HG02610 (cell line): ENCODE measurements at regions not wholly inside any gene's neighbourhood (a gene's known extent, or its start where the extent isn't known, plus 50 kb on each side); places are given as distances from the start of the nearest gene placed in this dataset.
"Not testable (repeated sequence)": the region's sequence is repeated elsewhere in the genome, so short reads cannot be mapped to it uniquely, and the experiment has no call there.

ENCODE experiments used
- ATAC-seq: cut with Tn5 transposase; IDR thresholded peaks from one replicate; pipeline ENCODE4 v1.9.1; 2021; ENCODE audit warnings: mild to moderate bottlenecking, moderate library complexity; ENCODE audit not compliant: unreplicated experiment

GRCh38 chr2:194870974-194871535, 786.0 kb upstream of the SLC39A10 start:
- no peak for ATAC-seq

- peak; percentile 56 for ATAC-seq
These were observed 789.7 kb upstream of the SLC39A10 start for GRCh38 chr2:194867328-194867727.

GRCh38 chr2:194854941-194855340, 802.1 kb upstream of the SLC39A10 start:
- no peak for ATAC-seq

- no peak for ATAC-seq
These were observed 814.2 kb upstream of the SLC39A10 start for GRCh38 chr2:194842871-194843270.

- ATAC-seq = not testable (repeated sequence)
These were observed 822.7 kb upstream of the SLC39A10 start for GRCh38 chr2:194834371-194834770.

- no peak for ATAC-seq
These were observed 830.8 kb upstream of the SLC39A10 start for GRCh38 chr2:194826241-194826640.

- ATAC-seq = no peak
These were observed 832.6 kb upstream of the SLC39A10 start for GRCh38 chr2:194824450-194824849.

GRCh38 chr2:194822657-194823056, 834.4 kb upstream of the SLC39A10 start:
- ATAC-seq = no peak

GRCh38 chr2:194822097-194822496, 834.9 kb upstream of the SLC39A10 start:
- no peak for ATAC-seq

GRCh38 chr2:194819367-194819766, 837.7 kb upstream of the SLC39A10 start:
- no peak for ATAC-seq

GRCh38 chr2:194815475-194815874, 841.6 kb upstream of the SLC39A10 start:
- no peak for ATAC-seq

- ATAC-seq = no peak
These were observed 854.4 kb upstream of the SLC39A10 start for GRCh38 chr2:194802589-194802988.

- ATAC-seq = not testable (repeated sequence)
These were observed 870.0 kb upstream of the SLC39A10 start for GRCh38 chr2:194787071-194787470.

GRCh38 chr2:194771394-194771793, 885.6 kb upstream of the SLC39A10 start:
- ATAC-seq = not testable (repeated sequence)

- no peak for ATAC-seq
These were observed 888.0 kb upstream of the SLC39A10 start for GRCh38 chr2:194769030-194769429.

- no peak for ATAC-seq
These were observed 891.3 kb upstream of the SLC39A10 start for GRCh38 chr2:194765723-194766122.

- no peak for ATAC-seq
These were observed 906.1 kb upstream of the SLC39A10 start for GRCh38 chr2:194750926-194751325.

- ATAC-seq = no peak
These were observed 911.4 kb upstream of the SLC39A10 start for GRCh38 chr2:194745557-194746146.

- ATAC-seq = no peak
These were observed 914.3 kb upstream of the SLC39A10 start for GRCh38 chr2:194742706-194743105.

- ATAC-seq = no peak
These were observed 917.8 kb upstream of the SLC39A10 start for GRCh38 chr2:194739217-194739616.

- ATAC-seq = no peak
These were observed 921.0 kb upstream of the SLC39A10 start for GRCh38 chr2:194735837-194736542.

GRCh38 chr2:194730266-194730665, 926.8 kb upstream of the SLC39A10 start:
- no peak for ATAC-seq
